KG1 (cell line): ENCODE measurements at regions not wholly inside any gene's neighbourhood (a gene's known extent, or its start where the extent isn't known, plus 50 kb on each side); places are given as distances from the start of the nearest gene placed in this dataset.
"Not testable (repeated sequence)": the region's sequence is repeated elsewhere in the genome, so short reads cannot be mapped to it uniquely, and the experiment has no call there.

Source experiments
- DNase-seq: peaks from one replicate; lab custom pipeline; 2025; lab: John Stamatoyannopoulos, UW

DNA sequence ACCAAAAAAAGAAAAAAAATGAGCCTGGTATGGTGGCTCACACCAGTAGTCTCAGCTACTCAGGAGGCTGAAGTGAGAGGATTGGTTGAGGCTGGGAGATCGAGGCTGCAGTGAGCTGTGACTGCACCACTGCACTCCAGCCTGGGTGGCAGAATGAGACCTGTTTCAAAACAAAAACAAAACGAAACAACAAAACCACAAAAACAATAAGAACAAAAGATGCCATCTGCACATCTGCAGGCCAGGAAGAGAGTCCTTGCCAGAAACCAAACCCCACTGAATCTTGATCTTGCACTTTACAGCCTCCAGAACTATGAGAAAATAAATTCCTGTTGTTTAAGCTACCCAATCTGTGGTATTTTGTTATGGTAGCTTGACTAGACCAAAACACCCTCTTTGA, 207.7 kb downstream of the YTHDC2 start:
- no peak for DNase-seq

DNA sequence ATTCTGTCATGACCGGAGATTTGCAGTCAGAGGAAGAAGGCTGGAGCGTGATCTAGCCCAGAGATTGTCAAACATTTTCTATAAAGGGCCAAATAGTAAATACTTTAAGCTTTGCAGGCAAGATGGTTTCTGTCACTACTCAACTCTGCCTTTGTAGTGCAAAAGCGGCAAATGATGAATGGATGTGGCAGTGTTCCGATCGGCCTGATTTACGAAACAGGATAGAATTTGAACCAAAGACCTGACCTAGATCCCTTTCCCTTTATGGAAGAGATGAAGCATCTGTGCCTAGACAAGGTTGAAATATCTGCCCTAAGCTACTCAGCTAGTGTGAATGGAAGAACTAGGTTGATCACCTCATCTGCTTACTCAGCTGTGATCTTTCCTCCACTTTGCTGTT, 209.5 kb downstream of the YTHDC2 start:
- DNase-seq, result no peak

GRCh38 chr5:113735751-113736150, 222.3 kb downstream of the YTHDC2 start:
- no peak for DNase-seq

DNA sequence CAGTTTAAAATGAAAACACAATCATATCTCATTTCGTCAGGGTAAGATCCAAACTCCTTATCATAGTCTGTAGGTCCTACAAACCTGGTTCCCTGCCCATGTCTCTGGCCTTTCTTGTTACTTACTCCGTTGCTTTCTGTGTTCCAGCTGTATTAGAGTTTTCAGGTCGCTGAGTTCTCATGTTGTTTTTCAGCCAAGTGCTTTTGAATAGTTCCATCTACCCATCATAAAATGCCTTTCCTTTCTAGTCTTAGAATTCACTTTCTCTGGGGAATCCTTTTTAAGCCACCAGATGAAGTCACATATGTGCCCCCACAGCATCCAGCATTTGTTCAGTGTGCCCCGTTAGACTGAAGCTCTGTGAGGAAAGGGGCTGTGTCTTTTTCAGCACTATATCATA, 228.7 kb downstream of the YTHDC2 start:
- no peak for DNase-seq

GRCh38 chr5:113742639-113743038, 229.1 kb downstream of the YTHDC2 start:
- DNase-seq, result no peak

DNA sequence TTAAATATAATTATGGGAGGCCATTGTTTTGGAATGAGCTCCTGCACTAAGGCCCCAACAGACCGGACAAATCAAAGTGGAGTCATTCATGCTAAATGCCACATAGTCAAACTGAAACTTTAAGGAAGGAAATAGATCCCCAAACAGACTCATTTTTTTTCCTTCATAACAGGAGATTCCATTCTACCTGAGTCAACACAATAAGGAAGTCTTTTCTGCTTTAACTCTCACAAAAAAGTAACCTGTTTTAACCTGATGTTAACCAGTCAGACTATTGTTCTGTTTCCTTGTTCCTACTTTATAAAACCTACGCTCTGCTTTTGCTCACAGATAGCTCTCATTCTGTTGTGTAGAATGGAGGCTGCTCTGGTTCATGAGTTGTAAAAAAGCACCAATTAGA, 234.9 kb downstream of the YTHDC2 start:
- DNase-seq, result no peak

DNA sequence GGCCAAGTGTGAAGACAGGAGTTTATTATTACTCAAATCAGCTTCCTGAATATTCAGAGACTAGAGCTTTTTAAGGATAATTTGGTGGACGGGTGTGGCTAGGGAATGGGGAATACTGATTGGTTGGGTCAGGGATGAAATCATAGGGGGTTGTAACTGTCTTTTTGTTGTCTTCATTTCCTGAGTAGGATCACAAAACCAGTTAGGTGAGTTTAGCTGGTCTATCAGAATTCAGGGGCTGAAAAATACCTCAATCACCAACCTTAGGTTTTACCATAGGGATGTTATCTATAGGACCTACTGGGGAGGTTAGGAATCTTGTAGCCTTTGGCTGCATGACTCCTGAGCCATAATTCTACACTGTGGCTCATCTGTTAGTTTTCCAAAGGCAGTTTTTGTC, 235.8 kb downstream of the YTHDC2 start:
- no peak for DNase-seq

DNA sequence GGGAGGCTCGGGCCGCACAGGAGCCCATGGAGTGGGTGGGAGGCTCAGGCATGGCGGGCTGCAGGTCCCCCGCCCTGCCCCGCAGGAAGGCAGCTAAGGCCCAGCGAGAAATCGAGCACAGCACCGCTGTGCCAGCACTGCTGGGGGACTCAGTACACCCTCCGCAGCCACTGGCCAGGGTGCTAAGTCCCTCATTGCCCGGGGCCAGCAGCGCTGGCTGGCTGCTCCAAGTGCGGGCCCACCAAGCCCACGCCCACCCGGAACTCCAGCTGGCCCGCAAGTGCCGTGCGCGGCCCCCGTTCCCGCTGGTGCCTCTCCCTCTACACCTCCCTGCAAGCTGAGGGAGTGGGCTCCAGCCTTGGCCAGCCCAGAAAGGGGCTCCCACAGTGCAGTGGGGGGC, 239.7 kb downstream of the YTHDC2 start:
- DNase-seq, result not testable (repeated sequence)

DNA sequence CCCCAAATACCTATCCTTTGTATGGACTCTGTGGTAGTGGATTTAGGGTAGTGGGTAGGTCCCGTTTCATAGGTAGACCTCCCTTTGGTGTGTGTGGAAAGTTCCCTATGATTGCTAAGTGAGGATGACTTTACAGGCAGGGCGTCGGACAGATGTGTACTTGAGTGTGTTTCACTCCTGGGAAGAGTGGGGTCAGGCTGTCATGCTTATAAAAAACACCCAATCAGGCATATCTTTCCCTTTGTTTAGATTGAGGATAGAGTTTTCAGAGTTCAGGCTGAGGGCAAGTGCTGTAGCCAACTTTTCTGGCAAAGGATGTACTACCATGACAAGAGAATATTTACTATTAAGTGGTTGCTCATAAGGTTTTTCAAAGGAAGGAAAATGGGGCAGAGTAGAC, 242.0 kb downstream of the YTHDC2 start:
- no peak for DNase-seq

- DNase-seq, result no peak
These were observed 244.0 kb downstream of the YTHDC2 start for GRCh38 chr5:113757508-113757907.

DNA sequence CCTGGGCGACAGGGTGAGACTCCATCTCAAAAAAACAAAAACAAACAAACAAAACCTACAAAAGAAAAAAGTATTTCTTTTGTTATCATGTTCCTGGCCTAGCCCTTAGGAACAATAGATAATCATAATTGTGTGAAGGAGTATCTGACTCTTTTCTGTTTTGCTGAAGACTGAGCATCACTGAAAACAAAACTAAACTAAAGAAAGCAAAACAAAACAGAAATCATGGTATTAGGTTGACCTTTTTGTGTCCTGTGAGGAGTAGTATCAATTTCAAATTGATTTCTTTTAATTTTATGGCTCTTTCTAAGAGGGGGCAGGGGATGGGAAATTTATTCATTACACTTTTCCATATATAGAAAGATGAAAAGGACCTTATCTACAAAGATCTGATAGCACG, 246.0 kb downstream of the YTHDC2 start:
- no peak for DNase-seq

GRCh38 chr5:113760486-113760885, 247.0 kb downstream of the YTHDC2 start:
- no peak for DNase-seq

DNA sequence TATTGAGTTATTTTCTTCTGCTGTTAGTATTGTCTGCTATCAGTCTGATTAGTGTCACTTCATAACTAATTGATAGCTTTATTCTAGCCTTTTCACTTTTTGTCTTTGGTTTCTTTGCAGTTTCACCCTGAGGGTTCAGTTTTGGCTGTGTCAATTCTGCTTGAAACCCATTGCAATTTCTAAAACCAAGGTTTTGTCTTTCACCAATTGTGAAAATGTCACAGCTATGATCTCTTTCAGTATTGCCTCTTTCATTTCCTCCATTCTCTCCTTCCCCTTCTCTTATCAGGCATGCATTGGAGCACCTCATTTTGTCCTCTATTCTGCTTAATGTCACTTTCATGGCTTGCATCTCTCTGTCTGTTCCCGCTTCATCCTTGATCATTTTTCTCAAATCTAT, 248.1 kb downstream of the YTHDC2 start:
- no peak for DNase-seq

GRCh38 chr5:113764382-113764781, 250.9 kb downstream of the YTHDC2 start:
- DNase-seq, result no peak

DNA sequence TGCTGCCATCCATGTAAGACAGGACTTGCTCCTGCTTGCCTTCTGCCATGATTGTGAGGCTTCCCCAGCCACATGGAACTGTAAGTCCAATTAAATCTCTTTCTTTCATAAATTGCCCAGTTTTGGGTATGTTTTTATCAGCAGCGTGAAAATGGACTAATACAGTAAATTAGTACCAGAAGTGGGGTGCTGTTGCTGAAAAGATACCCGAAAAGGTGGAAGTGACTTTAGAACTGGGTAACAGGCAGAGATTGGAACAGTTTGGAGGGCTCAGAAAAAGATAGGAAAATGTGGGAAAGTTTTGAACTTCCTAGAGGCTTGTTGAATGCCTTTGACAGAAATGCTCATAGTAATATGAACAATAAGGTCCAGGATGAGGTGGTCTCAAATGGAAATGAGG, 253.3 kb downstream of the YTHDC2 start:
- not testable (repeated sequence) for DNase-seq

GRCh38 chr5:113770648-113771047, 257.2 kb downstream of the YTHDC2 start:
- no peak for DNase-seq

GRCh38 chr5:113771483-113771882, 258.0 kb downstream of the YTHDC2 start:
- no peak for DNase-seq

- no peak for DNase-seq
These were observed 262.7 kb downstream of the YTHDC2 start for GRCh38 chr5:113776168-113776567.

DNA sequence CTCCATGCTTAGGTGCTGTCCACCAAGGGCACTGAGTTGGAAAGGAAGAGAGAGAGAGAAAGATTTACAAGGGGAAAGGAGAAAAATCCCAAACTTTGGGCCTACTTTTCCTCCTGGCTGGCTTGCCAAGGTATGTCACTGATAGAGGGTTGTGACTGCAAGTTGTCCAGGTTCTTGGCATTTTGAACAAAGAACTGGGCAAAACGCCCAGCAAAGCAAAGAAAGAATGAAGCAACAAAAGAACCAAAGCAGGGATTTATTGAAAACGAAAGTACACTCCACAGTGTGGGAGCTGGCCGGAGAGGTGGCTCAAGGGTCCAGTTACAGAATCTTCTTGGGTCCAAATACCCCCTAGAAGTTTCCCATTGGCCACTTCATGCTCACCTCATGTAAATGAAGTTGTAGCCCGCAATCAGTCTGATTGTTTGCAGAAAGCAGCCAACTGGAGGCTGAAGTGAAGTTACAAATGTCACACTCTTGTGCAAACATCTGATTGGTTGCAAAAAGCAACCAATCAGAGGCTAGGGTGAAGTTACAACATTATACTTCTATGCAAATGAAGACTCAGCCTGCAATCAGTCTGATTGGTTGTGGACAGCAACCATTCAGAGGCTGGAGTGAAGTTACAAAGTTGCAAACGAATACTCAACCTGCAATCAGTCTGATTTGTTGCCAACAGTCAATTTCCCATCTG, 263.5 kb downstream of the YTHDC2 start:
- DNase-seq, result no peak

DNA sequence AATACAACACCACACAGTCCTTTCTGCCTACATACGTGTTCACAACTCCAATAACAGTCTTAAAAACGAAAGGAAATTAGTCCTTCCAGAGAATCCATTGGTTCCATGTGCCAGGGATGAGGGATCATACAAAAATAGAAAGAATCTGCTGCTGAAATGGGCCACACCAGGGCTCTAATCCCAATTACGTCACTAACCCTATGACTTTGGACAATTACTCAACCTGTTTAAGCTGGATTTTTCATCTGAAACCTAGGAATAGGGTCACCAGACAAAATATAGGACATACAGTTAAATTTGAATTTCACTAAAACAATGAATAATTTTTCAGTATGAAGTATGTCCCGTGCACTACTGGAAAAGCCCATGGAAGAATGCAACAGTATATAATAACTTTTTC, 264.7 kb downstream of the YTHDC2 start:
- no peak for DNase-seq

DNA sequence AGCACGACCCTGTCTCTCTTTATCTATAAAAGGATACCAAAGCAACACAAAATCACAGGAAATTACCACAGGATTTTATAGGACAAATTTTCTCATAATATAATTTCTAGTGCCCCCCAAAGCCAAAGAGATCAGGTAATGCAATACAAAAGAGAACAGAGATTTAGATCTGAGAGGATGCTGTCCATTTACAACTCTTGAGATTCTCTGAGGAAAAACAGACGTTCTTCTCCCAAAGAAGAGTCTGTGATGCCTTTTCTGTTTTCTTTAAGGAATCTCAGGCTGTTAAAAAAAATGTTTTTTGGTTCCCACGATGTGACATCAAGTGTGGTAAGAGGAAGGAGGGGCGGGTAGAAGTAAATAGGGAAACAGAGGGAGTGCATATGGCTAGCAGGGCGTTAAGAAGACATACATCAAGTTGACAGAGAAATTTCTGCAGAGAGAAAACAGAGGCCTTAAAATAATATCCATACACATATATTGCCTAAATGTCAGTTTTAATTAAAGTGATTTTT, 274.7 kb downstream of the YTHDC2 start:
- no peak for DNase-seq

- DNase-seq, result no peak
These were observed 276.3 kb downstream of the YTHDC2 start for GRCh38 chr5:113789769-113790168.

DNA sequence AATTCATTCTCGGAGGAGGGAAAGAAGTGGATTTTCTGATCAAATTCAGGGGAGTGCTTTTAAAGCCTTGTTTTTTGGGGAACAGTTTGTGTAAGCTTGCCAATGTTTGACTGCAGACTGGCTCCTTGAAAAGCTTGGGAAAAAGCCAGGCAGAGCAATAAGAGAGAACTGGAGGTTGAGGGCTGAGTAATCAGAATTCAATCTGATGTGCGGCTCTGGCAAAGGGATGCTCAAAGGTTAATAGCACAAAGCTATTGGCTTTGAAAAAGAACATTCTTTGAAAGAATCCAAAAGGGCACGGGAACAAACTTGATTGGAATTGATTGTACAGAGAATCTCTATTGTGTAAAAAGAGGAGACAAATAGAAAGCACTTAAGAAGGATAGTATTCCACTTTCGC, 279.3 kb downstream of the YTHDC2 start:
- no peak for DNase-seq

GRCh38 chr5:113794981-113795380, 281.5 kb downstream of the YTHDC2 start:
- DNase-seq, result no peak
